Natural killer cell (primary cell): ENCODE measurements at regions not wholly inside any gene's neighbourhood (a gene's known extent, or its start where the extent isn't known, plus 50 kb on each side); places are given as distances from the start of the nearest gene placed in this dataset.

Source experiments
- ATAC-seq, 3 donors: fragments of 150-1000 bp in 2 of 3; fragments of 200-7000 bp in 1 of 3; cut with Tn5 transposase; 1 replicate in 1 of 3; 2 replicates in 2 of 3; pipeline ENCODE4 v1.10.0; 2021; ENCODE audit warnings: mild to moderate bottlenecking in 2 of 3, moderate library complexity in 2 of 3
- DNase-seq, 2 donors: peaks; one replicate each; pipeline versions ENCODE4 v3.0.0 to v3.0.0-alpha.2; 2013 to 2021; ENCODE audit warnings: mixed read lengths in 1 of 2
- H3K27ac ChIP-seq: one replicate; pipeline ENCODE4 v1.5.1; 2013; ENCODE audit warnings: mild to moderate bottlenecking, low read length
- H3K27me3 ChIP-seq: one replicate; pipeline ENCODE4 v1.6.1; 2013; ENCODE audit warnings: low read length; ENCODE audit not compliant: control insufficient read depth, insufficient read depth
- H3K36me3 ChIP-seq: one replicate; pipeline ENCODE4 v1.6.1; 2013; ENCODE audit warnings: low read length; ENCODE audit not compliant: control insufficient read depth, insufficient read depth
- H3K4me1 ChIP-seq: one replicate; pipeline ENCODE4 v1.6.1; 2013; ENCODE audit warnings: low read length; ENCODE audit not compliant: control insufficient read depth, insufficient read depth
- H3K4me3 ChIP-seq: one replicate; pipeline ENCODE4 v1.5.1; 2013; ENCODE audit warnings: low read length
- H3K9me3 ChIP-seq: one replicate; pipeline ENCODE4 v1.6.1; 2013; ENCODE audit warnings: low read length; ENCODE audit not compliant: control insufficient read depth, insufficient read depth
- H3K27ac Mint-ChIP-seq, 2 donors: one replicate each; pipeline ENCODE4 v1.8.0; 2022; ENCODE audit warnings: mild to moderate bottlenecking in 2 of 2, mixed read lengths in 2 of 2, moderate library complexity in 1 of 2
- H3K27me3 Mint-ChIP-seq, 2 donors: one replicate each; pipeline ENCODE4 v1.8.0; 2022; ENCODE audit warnings: low read depth in 2 of 2, mixed read lengths in 2 of 2
- H3K36me3 Mint-ChIP-seq: one replicate; pipeline ENCODE4 v1.8.0; 2022; ENCODE audit warnings: mixed read lengths
- H3K4me1 Mint-ChIP-seq, 2 donors: one replicate each; pipeline ENCODE4 v1.8.0; 2022; ENCODE audit warnings: mixed read lengths in 2 of 2
- H3K4me3 Mint-ChIP-seq: one replicate; pipeline ENCODE4 v1.8.0; 2022; ENCODE audit warnings: mild to moderate bottlenecking, moderate library complexity, mixed read lengths
- H3K9me3 Mint-ChIP-seq, 2 donors: one replicate each; pipeline ENCODE4 v1.8.0; 2022; ENCODE audit warnings: mixed read lengths in 2 of 2
- WGBS: methylation state at CpG from one replicate; pipeline ENCODE4 v1.1.7; 2013; ENCODE audit warnings: missing lambda C conversion rate; ENCODE audit not compliant: insufficient coverage; 5-methylcytosine and 5-hydroxymethylcytosine counted together
- intact Hi-C: fragments of 100-400 bp; cut with micrococcal nuclease; formaldehyde crosslinking; loops from one replicate; pipeline ENCODE4 v1.14.2; 2022
- TF ChIP-seq, protein P1 (sequence below): fragments of 200-600 bp; IDR thresholded peaks from one replicate; pipeline ENCODE4 v1.8.0; 2022; ENCODE audit warnings: antibody characterized with exemption

DNA sequence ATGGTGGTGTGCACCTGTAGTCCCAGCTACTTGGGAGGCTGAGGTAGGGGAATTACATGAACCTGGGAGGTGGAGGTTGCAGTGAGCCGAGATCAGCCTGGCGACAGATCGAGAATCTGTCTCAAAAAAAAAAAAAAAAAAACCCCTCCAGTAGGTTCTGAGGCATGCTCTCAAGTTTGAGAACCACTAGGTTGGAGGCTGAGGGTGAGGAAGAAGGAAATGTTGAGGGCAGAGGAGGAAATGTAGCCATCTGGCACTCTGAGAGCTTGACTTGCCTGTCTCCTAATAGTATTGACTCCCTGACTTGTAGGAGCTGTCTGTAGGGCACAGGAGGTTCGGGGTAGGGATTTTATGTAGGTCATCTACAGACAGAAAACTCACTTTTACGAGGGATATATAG, 204.6 kb downstream of the OPA1 start:
- ATAC-seq (no peak), DNase-seq (no peak)
- no peak overlapping the region for H3K27ac ChIP-seq
- H3K36me3 Mint-ChIP-seq: no peaks in the 10 kb centered on the region
- H3K4me1 Mint-ChIP-seq: no peaks in the 10 kb centered on the region
- H3K4me3 ChIP-seq: no peak overlapping the region
- no peak overlapping the region for H3K4me3 Mint-ChIP-seq
- no peaks in the 10 kb centered on the region for H3K9me3 Mint-ChIP-seq
- peaks cover 6 to 41% of the 10 kb centered on the region in 2 donors for H3K27me3 Mint-ChIP-seq
- H3K27me3 ChIP-seq: no peaks in the 10 kb centered on the region
- intact Hi-C loops: no loop called here
- WGBS: 65% methylated on average over 2 of the region's 5 CpGs
- TF ChIP-seq, protein P1, sequence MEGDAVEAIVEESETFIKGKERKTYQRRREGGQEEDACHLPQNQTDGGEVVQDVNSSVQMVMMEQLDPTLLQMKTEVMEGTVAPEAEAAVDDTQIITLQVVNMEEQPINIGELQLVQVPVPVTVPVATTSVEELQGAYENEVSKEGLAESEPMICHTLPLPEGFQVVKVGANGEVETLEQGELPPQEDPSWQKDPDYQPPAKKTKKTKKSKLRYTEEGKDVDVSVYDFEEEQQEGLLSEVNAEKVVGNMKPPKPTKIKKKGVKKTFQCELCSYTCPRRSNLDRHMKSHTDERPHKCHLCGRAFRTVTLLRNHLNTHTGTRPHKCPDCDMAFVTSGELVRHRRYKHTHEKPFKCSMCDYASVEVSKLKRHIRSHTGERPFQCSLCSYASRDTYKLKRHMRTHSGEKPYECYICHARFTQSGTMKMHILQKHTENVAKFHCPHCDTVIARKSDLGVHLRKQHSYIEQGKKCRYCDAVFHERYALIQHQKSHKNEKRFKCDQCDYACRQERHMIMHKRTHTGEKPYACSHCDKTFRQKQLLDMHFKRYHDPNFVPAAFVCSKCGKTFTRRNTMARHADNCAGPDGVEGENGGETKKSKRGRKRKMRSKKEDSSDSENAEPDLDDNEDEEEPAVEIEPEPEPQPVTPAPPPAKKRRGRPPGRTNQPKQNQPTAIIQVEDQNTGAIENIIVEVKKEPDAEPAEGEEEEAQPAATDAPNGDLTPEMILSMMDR: no peak
- H3K27ac Mint-ChIP-seq: no peak overlapping the region
- H3K4me1 ChIP-seq: no peaks in the 10 kb centered on the region
- no peaks in the 10 kb centered on the region for H3K9me3 ChIP-seq
- no peaks in the 10 kb centered on the region for H3K36me3 ChIP-seq

- DNase-seq: no peak
- ATAC-seq: no peak
- Histone ChIP-seq H3K4me1 (no peaks in the 10 kb centered on the region), H3K27me3 (no peaks in the 10 kb centered on the region), H3K36me3 (no peaks in the 10 kb centered on the region), H3K4me3 (no peak overlapping the region), H3K9me3 (no peaks in the 10 kb centered on the region), H3K27ac (no peak overlapping the region)
- Mint-ChIP-seq H3K36me3 (no peaks in the 10 kb centered on the region), H3K4me3 (no peak overlapping the region), H3K4me1 (no peaks in the 10 kb centered on the region), H3K9me3 (no peaks in the 10 kb centered on the region), H3K27me3 (peaks cover 10 to 41% of the 10 kb centered on the region in 2 donors), H3K27ac (no peak overlapping the region)
- intact Hi-C loops: no loop called here
- TF ChIP-seq, protein P1: no peak
- 84% methylated on average over 4 of the region's 4 CpGs for WGBS
Measured at GRCh38 chr3:193798051-193798450, 205.0 kb downstream of the OPA1 start.

- no peak for ATAC-seq
- intact Hi-C loops: no loop called here
- 65% methylated on average over 10 of the region's 12 CpGs for WGBS
- no peak overlapping the region for H3K27ac Mint-ChIP-seq
- H3K36me3 Mint-ChIP-seq: no peaks in the 10 kb centered on the region
- TF ChIP-seq, protein P1: no peak
- Histone ChIP-seq H3K27me3 (no peaks in the 10 kb centered on the region), H3K27ac (no peak overlapping the region), H3K36me3 (no peaks in the 10 kb centered on the region), H3K9me3 (no peaks in the 10 kb centered on the region), H3K4me1 (no peaks in the 10 kb centered on the region), H3K4me3 (no peak overlapping the region)
- H3K4me3 Mint-ChIP-seq: no peak overlapping the region
- H3K27me3 Mint-ChIP-seq: peaks cover 14 to 18% of the 10 kb centered on the region in 2 donors
- DNase-seq: no peak
- no peaks in the 10 kb centered on the region for H3K4me1 Mint-ChIP-seq
- H3K9me3 Mint-ChIP-seq: no peaks in the 10 kb centered on the region
Measured at GRCh38 chr3:193800138-193801043, 207.4 kb downstream of the OPA1 start.

DNA sequence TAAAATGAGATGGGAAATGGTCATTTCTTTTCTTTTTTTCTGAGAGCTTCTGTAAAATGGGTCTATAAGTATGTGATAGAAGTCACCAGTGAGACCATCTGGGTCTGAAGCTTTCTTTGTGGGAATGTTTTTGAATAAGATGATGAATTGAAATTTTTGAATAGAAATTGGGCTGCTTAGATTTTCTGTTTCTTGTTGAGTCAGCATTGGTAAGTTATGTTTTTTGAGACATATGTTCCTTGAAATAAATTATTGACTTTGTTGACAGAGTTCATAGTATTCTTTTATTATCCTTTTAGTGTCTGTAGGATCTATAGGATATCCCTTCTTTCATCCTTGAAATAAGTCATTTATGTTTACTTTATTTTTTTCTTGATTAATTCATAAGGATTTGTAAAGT, 208.1 kb downstream of the OPA1 start:
- Mint-ChIP-seq H3K4me1 (no peaks in the 10 kb centered on the region), H3K27me3 (peaks cover 12 to 13% of the 10 kb centered on the region in 2 donors), H3K27ac (no peak overlapping the region), H3K9me3 (no peaks in the 10 kb centered on the region), H3K36me3 (no peaks in the 10 kb centered on the region), H3K4me3 (no peak overlapping the region)
- no peak overlapping the region for H3K4me3 ChIP-seq
- H3K27ac ChIP-seq: no peak overlapping the region
- no peaks in the 10 kb centered on the region for H3K4me1 ChIP-seq
- ATAC-seq (no peak), DNase-seq (no peak)
- no peaks in the 10 kb centered on the region for H3K27me3 ChIP-seq
- no peaks in the 10 kb centered on the region for H3K36me3 ChIP-seq
- intact Hi-C loops: no loop called here
- TF ChIP-seq, protein P1: no peak
- no peaks in the 10 kb centered on the region for H3K9me3 ChIP-seq
